H1 (cell line): ENCODE measurements at regions not wholly inside any gene's neighbourhood (a gene's known extent, or its start where the extent isn't known, plus 50 kb on each side); places are given as distances from the start of the nearest gene placed in this dataset.

Experiments used
- RXRA ChIP-seq: IDR thresholded peaks from 2 replicates; pipeline ENCODE4 v1.6.1; 2011; ENCODE audit warnings: low read depth, mild to moderate bottlenecking, low read length, moderate library complexity; ENCODE audit not compliant: insufficient read depth

DNA sequence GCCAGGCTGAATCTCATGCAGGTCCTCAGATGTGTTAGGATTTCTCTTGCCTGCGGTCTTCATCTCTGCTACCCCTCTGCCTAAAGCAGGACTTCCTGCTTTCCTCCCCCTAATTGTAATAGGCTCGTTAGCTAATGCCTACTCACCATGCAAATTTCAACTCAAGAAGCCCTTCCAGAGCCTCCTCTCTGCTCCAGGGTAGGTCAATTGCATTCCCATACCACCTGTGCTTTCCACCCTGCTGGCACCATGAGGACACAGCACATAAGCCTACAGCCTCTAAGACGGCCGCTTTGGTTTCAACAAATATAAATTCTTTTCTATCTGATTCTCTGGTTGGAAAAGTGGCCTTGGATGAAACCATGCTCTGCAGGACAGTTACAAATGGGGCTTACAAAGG lies 93.9 kb downstream of the QDPR start (continued):
- TF ChIP-seq RXRA = no peak
